ENCODE measurements at regions not wholly inside any gene's neighbourhood (a gene's known extent, or its start where the extent isn't known, plus 50 kb on each side); places are given as distances from the start of the nearest gene placed in this dataset.

GRCh38 chr2:65746931-65747675 lies 314.7 kb upstream of the SPRED2 start:
- WGBS (ENCODE audit: low lambda C conversion rate), result 27% methylated on average over 11 of the region's 11 CpGs
- in situ Hi-C loops (cut with HindIII; ENCODE audit: extremely low pct_ligation_motif_present, low pct_unique_long_range_greater_than_20kb), result no loop called here
- intact Hi-C loops (cut with micrococcal nuclease; ENCODE audit: unreplicated experiment), result no loop called here
- H3K27me3 ChIP-seq (ENCODE audit: control insufficient read depth in 1 of 2, insufficient read depth in 2 of 2, low read length in 2 of 2), result no peaks in the 10 kb centered on the region; a peak in 1 of 5 replicates
- H3K9me3 ChIP-seq (ENCODE audit: low read length), result no peaks in the 10 kb centered on the region
- no peak for DNase-seq (ENCODE audit: low spot score)
- no peak for FAIRE-seq
- no peaks in the 10 kb centered on the region for H3K4me1 ChIP-seq (ENCODE audit: insufficient read depth, low read length)
- H2AFZ ChIP-seq (ENCODE audit: low read length), result no peak overlapping the region
- TF ChIP-seq ELF3 (CRISPR knock-in tag; IDR thresholded peaks at IDR 0.05), result no peak
- no peak for TF ChIP-seq ZNF276 (CRISPR knock-in tag; IDR thresholded peaks at IDR 0.05; ENCODE audit: low read depth)
- no peak for TF ChIP-seq SP140L (CRISPR knock-in tag; IDR thresholded peaks at IDR 0.05; ENCODE audit: borderline replicate concordance)
- TF ChIP-seq, protein P1, sequence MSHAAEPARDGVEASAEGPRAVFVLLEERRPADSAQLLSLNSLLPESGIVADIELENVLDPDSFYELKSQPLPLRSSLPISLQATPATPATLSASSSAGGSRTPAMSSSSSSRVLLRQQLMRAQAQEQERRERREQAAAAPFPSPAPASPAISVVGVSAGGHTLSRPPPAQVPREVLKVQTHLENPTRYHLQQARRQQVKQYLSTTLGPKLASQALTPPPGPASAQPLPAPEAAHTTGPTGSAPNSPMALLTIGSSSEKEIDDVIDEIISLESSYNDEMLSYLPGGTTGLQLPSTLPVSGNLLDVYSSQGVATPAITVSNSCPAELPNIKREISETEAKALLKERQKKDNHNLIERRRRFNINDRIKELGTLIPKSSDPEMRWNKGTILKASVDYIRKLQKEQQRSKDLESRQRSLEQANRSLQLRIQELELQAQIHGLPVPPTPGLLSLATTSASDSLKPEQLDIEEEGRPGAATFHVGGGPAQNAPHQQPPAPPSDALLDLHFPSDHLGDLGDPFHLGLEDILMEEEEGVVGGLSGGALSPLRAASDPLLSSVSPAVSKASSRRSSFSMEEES (CRISPR knock-in tag; IDR thresholded peaks at IDR 0.05), result no peak
- TF ChIP-seq NR2F6 (IDR thresholded peaks at IDR 0.05), result no peak
- no peak for TF ChIP-seq NR2F6 (CRISPR knock-in tag; IDR thresholded peaks at IDR 0.05)
- no peak for TF ChIP-seq MIER3 (CRISPR knock-in tag; IDR thresholded peaks at IDR 0.05; ENCODE audit: borderline replicate concordance)
- no peak for TF ChIP-seq PRMT3 (CRISPR knock-in tag; IDR thresholded peaks at IDR 0.05; ENCODE audit: borderline replicate concordance, low read depth)
- TF ChIP-seq ZFP90 (CRISPR knock-in tag; IDR thresholded peaks at IDR 0.05; ENCODE audit: borderline replicate concordance), result no peak
- no peak for TF ChIP-seq ZC3H13 (CRISPR knock-in tag; IDR thresholded peaks at IDR 0.05)
- no peak for TF ChIP-seq ZNF83 (CRISPR knock-in tag; IDR thresholded peaks at IDR 0.05; ENCODE audit: borderline replicate concordance)
- TF ChIP-seq THRA (CRISPR knock-in tag; IDR thresholded peaks at IDR 0.05; ENCODE audit: borderline replicate concordance), result no peak
- no peak for TF ChIP-seq HMG20B (CRISPR knock-in tag; conservative IDR thresholded peaks at IDR 0.05)
- no peaks in the 10 kb centered on the region for H3K79me2 ChIP-seq (ENCODE audit: insufficient read depth, low read length)
- no TSS peak for BruUV-seq (replicated peaks)
- ATAC-seq, result no peak
- H3K4me3 ChIP-seq (replicated peaks in 1 of 3; ENCODE audit: insufficient read depth in 1 of 3, low read depth in 2 of 3, low read length in 3 of 3), result no peak overlapping the region
- H3K9ac ChIP-seq (ENCODE audit: insufficient read depth, low read depth, low read length), result no peak overlapping the region
- no peak overlapping the region for H3K27ac ChIP-seq (ENCODE audit: extremely low read length, insufficient read depth, low read length)
- CTCF ChIA-PET (ENCODE audit: low intra/inter-chr PET ratio, low total read pairs), result no interaction called here
- no peaks in the 10 kb centered on the region for H3K36me3 ChIP-seq (replicated peaks in 1 of 2; ENCODE audit: control insufficient read depth in 1 of 2, insufficient read depth in 2 of 2, low read length in 2 of 2)
- no peak overlapping the region for H3K4me2 ChIP-seq (ENCODE audit: low read depth, low read length)
- no peaks in the 10 kb centered on the region for H4K20me1 ChIP-seq (ENCODE audit: insufficient read depth, low read length)
- POLR2A ChIA-PET, result no interaction called here
